HG03103 (cell line): ENCODE measurements at regions not wholly inside any gene's neighbourhood (a gene's known extent, or its start where the extent isn't known, plus 50 kb on each side); places are given as distances from the start of the nearest gene placed in this dataset.

Source experiments
- ATAC-seq: cut with Tn5 transposase; IDR thresholded peaks from one replicate; pipeline ENCODE4 v1.9.1; 2021; ENCODE audit warnings: low read depth; ENCODE audit not compliant: unreplicated experiment

GRCh38 chr22:48651036-48651890, 1176.4 kb downstream of the BRD1 start:
- ATAC-seq: no peak

DNA sequence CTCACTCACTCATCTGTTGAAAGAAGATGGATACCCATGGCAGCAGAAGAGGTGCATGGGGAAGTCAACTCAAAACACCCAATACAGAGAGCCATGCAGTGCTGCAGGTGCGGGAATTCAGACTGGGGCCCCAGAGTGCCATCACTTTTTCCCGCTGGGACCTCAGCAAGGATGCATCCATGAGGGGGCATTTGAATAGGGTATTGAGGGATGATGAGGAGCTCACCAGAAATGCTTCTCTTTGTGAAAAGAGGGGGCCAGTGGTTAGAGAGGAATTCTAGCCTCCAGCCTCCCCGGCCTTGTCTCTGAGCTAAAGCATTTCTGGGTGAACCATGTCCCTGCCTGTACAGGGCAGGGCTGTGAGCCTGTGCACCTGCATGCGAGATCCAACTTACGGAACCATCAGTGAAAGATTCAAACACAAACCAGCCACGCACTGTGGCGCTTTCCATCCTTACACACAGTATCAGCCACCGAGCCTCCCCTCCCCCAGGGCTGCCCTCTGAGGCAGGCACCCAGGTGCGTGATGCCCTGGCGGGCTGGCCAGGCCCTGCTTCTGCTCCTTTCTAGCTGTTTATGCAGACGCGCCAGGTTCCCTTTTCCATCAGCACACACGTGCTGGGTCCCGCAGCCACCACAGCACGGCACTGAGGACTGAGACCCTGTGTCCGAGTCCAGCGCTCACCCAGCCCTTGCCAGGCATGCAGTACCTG, 1177.2 kb downstream of the BRD1 start:
- ATAC-seq: no peak

DNA sequence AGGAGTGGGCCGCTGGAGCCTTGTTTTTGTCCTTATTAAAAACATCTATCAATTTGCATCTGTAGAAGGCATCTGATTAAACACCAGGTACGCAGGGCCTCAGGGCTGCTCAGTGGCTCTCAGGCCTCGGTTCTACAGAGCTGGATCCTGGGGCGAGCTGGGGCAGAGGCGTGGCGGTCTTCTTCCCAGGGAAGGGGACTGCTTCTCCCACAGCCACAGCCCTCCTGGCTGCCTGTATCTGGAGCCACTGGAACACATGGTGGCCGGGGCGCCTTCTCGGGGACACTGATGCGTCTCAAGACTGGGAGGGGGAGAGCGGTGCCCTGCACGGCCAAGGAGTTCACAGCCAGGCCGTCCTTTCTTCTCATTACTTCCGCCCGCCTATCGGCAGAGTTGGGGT, 1178.2 kb downstream of the BRD1 start:
- no peak for ATAC-seq

- ATAC-seq: no peak
Observed at GRCh38 chr22:48649031-48649430, 1178.6 kb downstream of the BRD1 start.

DNA sequence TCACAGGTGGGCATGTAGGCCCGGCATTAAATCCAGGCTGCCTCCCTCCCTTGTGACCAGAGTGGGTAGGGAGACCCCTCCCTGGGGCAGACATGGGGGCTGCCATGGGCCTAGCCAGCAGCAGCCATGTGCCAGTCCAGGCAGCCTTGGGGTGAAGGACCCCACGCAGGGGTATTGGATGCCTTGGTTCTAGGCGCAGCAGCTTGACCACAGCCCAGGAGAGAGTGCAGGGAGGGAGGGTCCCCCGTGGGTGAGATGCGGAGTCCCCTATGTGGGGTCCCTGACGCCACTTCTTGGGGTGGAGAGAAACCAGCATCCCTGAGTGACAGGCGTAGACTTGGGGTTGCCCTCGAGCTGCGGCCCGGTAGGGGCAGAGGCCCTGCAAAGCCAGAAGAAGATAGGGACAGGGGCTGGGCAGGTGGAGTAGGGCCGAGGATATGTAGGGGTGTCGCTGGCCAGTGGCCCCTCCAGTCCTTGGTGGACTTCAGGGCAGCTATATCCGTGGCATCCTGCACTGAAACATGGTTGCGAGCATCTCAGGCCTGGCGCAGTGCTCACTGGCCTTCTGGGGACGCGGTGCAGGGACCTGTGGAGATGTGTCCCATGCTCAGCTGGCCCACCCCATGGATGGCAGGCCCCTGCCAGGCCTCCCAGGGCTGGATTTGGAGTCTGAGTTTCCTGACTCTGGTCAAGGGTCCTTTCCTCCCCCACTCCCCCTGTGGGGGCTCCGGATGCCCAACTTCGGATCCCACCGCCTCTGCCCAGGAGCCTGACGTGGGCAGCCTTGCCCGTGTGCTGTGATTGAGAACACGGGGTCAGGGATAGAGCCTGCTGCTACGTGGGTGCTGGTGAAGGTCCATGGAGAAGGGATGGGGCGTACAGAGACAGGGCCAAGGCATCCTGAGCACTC, 1179.8 kb downstream of the BRD1 start:
- ATAC-seq: no peak

DNA sequence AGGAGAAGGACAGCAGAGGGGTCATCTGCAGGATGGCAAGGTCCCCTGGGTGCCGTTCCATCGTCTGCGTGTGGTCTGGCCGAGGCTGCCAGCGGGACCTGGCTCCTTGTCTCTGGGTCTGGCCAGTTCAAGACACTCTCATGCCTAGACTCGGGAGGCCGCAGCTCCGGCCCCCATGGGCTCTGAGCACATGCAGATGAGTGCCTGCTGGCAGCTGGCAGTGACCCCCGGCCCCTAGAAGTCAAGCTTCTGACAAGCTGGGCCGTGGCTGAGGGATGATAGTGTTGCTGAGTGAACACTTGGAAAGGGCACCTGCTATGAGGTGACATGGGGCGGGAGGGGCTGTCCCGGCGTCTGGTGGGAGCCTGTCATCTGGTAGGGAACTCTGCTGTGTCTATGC, 1180.6 kb downstream of the BRD1 start:
- ATAC-seq: no peak

GRCh38 chr22:48646216-48646925, 1181.3 kb downstream of the BRD1 start:
- ATAC-seq: no peak

- no peak for ATAC-seq
Observed at GRCh38 chr22:48645766-48646165, 1181.9 kb downstream of the BRD1 start.

DNA sequence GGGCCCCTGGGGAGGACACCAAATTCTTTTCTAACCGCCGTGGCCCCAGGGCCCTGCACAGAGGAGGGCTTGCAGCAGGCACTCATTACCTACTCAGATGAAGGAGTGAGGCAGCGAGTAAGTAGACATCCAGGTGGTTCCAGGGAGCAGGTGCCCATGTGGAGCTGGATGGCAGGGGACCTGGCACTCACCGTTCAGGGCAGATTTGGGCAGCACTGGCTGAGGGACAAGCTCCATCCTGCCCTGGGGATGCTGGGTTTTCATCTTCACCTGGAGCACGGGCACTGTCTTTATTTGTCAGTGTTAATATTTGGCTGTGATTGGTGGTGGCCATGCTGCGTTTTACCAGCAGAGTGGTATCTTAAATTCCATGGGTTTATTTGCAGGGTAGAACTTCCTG, 1182.7 kb downstream of the BRD1 start:
- ATAC-seq: no peak

DNA sequence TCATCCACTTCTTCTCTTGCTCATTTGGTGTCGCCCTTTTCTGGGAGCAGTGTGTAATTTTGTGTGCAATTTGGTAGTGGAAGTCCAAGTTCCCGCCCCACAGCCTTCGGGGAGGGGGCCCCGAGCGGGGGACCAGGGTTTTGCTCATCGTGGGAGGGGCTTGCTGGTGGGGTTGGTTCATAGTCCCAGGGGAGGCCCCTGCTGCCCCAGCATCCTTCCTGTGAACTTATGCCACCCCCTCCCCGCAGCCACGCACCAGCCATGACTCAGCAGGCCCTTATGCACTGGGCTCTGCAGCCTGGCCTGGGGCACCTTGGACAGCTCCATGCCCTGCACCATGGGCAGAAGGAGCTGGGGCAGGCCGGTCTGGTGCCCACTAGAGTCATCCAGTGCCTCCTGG, 1183.6 kb downstream of the BRD1 start:
- ATAC-seq: no peak

DNA sequence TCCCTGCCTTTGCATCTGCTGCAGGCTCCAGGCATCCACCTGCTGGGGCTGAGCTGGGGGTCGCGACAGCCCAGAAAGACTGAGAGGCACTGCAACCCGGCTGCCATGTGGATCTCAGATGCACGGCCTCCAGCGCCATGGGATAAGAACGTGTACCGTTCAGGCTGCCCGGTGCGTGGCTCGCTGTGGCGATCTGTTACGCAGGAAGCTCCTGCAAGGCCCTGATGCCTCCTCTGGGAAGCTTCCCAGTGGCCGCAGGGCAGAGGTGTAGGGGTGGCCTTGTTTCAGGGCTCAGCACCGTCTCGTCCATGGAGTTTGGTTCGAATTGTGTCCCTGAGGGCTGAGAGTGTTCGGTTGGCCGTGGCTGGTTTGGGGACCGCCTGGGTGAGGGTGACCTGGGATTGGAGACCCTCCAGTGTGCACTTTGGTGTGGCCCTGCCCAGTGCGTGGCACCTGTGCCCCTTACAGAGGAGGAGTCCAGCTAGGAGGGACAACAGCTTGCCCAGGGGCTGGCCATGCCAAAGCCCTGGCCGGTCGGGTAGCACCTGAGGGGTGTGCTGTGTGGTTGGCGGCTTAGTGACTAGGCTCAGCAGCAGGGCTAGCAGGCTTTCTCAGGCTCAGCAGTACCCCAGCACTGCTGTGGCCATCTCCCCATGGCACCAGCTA, 1184.5 kb downstream of the BRD1 start:
- ATAC-seq: no peak

DNA sequence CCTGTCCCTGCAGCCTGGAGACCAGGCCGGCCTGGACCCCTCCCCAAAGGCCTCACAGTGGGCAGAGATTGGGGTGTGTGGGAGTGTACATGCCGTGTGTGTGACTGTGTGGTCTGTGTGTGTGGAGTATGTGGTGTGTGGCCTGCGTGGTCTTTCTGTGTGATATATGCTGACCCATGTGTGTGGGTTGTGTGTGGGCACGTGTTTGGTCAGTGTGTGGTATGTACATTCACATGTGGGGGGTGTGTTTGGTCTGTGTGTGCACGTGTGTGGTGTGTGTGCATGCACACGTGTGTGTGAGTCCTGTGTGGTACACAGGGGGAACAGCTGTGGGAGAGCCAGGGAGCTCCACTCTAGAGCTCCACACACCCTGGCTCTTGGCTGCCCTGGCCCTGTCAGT, 1185.1 kb downstream of the BRD1 start:
- no peak for ATAC-seq

GRCh38 chr22:48641906-48642475, 1185.7 kb downstream of the BRD1 start:
- ATAC-seq: no peak

- no peak for ATAC-seq
Observed at GRCh38 chr22:48640890-48641841, 1186.5 kb downstream of the BRD1 start.

GRCh38 chr22:48639896-48640748, 1187.6 kb downstream of the BRD1 start:
- no peak for ATAC-seq

DNA sequence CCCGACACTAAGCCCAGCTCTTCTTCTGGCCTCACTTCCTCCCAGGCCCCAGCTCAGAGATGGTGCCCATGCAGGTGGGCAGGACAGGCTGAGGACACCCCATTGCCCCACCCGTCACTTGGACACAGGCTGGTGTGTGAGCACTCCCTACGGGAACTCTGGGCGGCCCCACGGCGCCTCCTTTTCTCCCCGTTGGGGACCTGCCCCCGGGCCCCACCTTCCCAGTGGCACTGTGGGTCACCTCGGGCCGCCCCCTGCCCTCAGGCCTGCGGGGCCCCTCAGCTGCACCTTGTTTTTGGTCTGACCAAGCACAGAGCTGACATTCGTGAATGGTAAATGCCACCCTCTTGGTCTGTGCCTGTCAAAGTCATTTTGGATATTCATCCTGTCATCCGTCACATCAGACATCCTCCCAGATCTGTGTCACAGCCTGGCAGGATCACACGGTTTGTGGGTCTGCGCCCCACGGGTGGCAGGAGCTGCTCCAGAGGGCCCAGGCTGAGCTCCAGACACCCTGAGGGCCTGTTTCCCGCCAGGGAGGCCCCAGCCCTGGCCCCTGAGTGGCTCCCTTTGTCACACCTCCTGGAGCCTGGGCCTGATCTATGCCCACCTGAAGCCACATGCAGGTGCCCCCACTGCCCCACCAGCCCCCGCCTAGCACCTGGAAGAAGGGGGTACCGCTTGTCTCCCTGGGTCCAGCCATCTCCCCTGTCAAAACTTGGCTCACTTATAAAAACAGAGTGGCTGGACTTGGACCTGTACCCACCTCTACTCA, 1188.5 kb downstream of the BRD1 start:
- ATAC-seq: no peak

- no peak for ATAC-seq
Observed at GRCh38 chr22:48637231-48637630, 1190.4 kb downstream of the BRD1 start.
